HG03196 (cell line): ENCODE measurements at regions not wholly inside any gene's neighbourhood (a gene's known extent, or its start where the extent isn't known, plus 50 kb on each side); places are given as distances from the start of the nearest gene placed in this dataset.

Experiments
- ATAC-seq: cut with Tn5 transposase; IDR thresholded peaks from one replicate; pipeline ENCODE4 v1.9.1; 2021; ENCODE audit not compliant: unreplicated experiment

DNA sequence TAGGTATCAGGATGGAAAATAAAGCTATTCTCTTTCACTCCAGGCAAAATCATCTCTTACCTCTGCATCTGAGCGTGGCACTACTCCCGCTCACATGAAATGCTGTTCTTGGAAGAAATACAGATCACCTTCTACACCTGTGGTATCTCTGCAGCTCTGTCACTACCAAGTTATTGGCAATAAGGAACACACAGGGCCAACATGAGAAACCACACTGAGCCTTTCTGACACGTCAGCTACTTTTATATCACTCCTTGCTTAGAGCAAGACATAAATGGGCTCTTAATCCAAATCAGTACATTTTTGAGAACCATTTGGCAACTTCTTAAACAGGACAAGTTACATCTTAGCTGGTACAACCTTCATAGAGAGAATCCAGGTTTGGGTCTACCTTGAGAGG, 101.8 kb upstream of the GUCY1A1 start:
- ATAC-seq: no peak

DNA sequence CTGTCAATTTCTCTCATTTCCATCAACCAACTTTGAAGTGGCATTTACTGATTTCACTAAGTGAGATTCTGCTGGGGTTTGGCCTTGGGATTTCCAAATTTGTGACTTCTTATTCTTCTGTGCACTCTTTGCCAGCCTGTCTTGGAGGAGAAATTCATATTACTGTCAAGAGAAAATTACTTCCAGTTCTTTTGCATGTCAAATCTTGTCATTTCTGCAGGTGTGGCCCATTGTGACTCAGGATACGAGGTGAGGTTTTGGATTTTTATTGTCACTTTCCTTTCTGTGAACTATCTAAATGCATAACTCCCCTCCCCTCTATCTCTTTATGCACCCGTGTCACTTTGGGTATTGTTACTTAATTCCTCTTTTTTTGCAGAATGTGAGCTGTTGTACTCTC, 102.6 kb upstream of the GUCY1A1 start:
- no peak for ATAC-seq

DNA sequence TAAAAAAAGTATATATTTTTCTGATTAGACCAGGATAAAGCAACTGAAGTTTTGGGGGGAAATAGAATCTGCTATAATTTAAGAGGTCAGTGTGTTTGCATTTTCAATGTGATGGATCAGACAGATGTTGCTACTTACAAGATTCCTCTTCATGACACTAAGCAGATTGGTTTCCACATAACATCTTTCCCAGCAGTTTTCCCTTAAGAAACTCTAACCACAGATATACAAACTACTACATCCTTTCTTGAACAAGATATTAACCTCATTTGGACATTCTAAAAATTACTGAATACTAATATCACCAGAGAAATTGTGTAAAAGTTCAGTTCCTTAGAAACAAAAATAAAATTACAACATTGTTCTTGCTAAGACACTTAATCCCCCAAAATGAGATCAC, 106.7 kb upstream of the GUCY1A1 start:
- no peak for ATAC-seq

DNA sequence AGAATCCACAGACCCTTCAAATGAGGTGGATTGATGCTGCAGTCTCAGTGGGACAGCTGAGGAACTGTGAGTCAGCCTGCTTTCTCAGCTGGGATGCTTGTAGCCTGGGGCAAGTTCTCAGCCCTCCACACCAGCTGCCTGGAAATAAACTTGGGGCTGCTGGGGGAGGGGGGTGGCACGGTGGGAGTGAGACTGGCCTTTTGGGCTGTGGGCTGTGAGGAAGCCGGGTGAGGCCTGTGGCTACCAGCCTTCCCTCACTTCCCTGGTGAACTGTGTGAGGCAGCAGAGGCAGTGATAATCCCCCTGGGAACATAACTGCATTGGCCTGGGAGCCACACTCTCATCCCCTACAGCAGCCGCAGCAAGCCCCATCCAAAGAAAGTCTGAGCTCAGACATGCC, 114.5 kb upstream of the GUCY1A1 start:
- no peak for ATAC-seq

DNA sequence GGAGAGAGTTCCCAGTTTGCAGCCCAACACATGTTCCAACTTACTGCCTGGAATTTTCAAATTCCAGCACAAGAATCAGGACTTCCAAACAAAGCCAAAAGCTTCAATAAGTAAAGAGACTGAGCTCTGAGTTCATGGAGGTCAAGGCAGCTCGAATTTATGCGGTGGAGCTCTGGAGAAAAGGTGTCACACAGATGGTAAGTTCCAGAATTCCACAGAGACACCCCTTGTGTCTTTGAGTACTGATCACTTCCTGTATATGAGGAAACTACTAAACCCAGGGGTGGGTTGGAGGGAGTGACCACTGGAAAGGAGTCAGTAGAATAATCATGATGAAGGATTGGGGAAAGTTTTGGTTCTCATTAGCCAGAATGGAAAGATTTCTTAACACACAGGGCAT, 118.5 kb upstream of the GUCY1A1 start:
- no peak for ATAC-seq

DNA sequence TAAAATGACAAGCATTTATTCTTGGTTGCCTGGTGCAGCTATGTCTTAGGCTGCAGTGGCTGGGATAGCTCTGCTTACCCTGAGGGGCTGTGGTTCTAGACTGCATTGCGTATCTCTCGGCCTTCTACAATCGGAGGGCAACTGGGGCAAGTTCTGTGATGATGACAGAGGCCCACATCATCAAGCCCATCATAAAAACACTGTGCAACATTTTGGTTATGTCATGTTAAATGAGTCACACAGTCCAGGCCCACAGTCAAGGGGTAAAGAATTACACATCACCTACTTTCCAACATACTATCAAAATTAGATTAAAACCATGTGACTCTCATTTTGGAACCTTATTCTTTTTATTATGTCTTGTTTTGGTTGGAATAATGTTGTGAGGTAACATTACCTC, 120.2 kb upstream of the GUCY1A1 start:
- no peak for ATAC-seq

DNA sequence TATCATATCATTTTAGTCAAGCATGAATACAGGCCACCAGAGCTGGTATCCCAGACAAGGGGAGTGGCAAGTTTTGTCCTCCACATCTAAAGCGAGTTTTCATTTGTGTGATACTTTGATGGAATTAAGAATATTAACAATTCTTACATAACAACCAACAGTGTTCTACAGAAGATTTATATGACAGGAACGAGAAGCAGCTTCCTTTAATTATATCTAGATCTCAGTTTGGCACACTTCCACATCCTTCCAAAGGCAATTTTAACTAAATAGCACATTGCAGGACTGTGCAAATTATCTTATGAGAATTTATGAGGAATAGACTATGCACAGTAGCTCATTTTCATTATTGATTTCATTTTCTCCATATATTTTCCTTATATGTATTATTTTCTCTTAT, 121.2 kb upstream of the GUCY1A1 start:
- no peak for ATAC-seq

DNA sequence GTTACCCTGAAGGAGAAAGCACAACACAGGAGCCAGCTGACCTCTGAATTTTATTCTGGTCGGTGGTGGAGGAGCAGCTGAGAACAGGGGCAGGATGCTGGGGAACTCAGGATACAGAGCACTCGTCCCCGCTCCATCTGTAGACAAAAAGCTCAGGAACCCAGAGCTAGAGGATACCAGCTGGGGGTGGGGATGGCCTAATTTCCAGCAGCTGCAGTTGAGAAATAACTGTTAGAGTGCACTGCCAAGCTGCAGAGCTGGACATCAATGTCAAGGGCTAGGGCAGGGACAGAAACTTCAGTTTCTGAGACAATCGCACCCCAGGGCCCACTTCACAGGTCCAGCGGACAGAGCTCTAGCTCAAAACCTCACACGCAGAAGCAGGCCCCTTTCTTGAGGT, 122.1 kb upstream of the GUCY1A1 start:
- ATAC-seq: no peak

DNA sequence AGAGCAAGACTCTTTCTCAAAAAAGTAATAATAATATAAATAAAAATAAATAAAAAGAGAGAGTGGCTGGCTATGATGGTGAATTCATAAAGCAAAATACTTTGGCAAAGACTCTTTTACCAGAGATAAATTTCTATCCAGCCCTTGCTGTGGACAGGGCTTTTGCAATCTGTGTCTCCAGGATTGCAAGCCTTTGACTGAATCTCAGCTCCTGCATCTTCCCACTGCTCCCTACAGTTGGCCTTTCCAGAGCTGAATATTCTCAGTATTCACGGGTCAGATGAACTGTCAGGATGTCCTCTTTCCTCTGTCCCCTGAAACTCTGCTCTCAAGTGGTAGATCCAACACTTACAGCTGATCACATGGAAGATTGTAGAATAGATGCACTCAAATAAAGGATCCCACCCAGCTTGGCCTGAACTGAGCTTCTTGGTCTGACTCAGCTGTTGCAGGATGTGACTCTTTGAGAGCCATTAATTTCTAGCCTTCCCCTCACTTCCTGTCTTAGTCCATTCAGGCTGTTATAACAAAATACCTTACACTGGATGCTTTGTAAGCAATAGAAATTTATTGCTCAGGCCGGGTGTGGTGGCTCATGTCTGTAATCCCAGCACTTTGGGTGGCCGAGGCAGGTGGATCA, 123.4 kb upstream of the GUCY1A1 start:
- ATAC-seq: peak; percentile 69

DNA sequence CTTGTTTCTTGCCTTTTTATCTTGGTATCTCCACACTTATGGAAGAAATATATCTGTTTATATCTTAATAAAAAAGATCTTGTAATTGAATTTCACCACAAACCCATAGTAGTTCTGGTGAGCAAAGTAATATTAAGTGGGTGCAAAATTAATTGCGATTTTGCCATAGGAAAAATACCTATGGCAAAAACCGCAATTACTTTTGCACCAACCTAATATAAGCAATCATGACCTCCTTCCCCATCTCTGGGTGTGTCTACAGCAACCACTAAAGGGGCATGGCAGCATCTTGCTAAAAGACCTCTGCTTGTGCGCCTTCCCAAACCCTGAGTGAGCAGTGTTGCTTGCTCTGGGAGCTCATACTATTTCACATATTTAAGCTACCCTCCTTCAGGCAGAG, 124.2 kb upstream of the GUCY1A1 start:
- no peak for ATAC-seq

DNA sequence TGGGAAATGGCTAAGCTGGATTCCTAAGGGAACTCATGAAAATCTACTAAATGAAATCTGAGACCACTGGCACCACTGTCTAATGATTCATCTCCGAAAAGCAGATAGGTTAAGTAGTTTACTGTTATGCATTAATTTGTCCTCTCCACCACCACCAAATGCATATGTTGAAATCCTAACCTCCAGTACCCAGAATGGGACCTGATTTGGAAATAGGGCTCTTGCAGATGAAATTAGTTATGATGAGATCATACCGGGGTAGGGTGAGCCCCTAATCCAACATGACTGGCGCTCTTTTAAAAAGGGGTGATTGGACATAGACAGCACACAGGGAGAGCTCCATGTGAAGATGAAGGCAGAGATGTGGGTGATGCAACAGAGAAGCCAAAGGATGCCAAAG, 124.9 kb upstream of the GUCY1A1 start:
- no peak for ATAC-seq

DNA sequence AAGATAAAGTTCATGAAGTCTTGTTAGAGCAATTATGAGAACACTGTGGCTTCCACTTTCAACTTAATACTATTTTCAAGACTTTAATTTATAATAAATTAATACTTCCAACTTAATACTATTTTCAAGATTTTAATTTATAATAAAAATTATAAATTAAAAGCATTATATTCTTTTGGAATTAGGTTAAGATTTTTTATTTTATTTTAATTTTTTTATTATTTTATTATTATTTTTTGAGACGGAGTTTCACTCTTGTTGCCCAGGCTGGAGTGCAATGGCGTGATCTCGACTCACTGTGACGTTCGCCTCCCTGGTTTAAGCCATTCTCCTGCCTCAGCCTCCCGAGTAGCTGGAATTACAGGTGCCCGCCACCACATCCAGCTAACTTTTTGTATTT, 126.0 kb upstream of the GUCY1A1 start:
- no peak for ATAC-seq

DNA sequence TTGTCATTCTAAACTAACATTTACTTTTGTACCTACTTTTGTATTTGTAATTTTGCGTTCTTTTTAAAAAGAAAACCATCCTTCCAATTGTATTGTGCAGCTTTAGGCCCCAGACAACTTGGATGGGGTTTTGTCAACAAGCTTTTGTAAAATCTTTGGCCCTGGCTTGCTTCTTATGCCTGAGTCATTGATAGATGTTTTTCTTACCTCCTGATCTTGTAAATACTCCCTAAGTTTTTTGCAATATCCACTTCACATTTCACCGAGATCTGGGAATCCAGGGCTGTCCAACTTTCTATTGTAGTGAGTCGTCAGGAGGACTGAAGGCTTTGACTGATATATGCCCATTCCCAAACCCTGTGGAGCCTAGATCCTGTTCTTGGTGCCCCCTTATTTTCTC, 126.9 kb upstream of the GUCY1A1 start:
- ATAC-seq: no peak

DNA sequence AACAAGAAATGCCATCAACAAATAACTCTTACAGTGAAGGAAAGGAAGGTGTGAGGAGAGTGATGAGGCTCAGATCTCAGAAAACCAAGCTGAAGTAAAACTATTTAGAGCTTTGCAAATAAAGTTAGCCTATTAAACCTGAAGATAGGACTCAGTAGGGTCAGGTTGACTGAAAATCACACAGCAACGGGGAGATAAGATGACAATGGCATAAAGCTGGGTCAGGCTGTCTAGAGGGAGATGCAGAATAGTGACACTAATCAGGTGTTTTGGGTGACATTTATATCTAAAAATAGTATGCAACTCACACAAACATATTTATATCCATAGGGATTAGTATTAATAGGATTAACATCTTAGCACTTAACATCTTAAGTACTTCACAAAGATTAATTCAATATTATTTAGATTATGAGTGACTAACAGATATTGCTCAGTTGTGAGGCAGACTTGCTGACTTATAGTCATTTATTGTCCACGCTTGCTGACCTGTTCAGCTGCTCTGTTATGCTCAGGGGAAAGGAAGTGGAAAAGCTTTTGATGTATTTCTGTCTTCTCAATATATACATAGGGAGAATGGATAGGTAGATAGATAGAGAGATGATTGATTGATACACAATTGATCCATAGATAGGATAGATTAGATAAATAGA, 130.7 kb upstream of the GUCY1A1 start:
- ATAC-seq: no peak

DNA sequence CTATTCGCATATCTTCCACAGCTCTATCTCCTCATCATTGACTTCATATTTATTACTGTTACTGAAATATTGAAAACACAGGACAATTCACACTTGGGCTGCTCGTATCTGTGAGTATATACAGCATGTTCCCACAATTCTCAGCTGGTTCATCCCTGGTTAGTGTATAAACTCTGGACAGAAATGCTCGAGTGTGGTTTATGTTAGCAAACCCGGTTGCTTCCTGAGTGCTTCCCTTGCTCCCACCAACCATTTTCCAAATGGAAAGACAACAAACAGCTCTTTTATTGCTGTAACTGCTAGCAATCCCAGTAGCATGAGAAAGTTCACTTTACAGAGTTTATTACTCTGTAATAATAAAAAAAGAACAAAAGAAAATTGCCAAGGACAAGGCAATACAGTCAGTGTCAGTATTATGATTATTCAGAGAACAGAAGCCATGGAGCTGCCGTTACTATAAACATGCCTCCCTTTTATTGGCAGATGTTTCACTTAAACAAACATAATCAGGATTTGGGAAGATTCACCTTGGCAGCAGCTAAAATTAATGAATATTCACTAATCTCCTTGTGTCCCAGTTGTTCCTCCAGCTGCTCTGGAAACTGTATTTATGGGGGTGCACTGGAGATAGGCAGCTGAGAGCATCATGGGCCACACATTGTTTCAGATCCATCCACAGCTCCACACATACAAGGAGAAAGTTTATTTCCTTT, 134.1 kb upstream of the GUCY1A1 start:
- ATAC-seq: no peak

DNA sequence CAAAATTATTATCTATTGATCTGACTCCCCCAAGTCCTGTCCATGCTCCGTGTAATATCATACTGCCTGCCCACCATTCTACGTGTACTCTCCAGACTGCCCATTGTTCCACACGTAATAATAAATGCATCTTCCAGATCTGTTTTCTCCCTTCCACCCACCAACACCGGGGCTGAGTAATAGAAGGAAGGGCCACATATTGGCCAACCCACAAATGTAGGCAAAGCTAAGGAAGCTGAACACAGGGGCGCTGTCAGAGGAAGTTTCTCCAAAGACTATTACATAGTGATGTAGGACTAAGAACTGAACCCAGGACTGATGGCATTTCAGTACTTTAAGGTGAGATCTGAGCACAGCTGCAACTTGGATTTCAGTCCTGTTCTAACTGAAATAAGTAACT, 135.8 kb upstream of the GUCY1A1 start:
- no peak for ATAC-seq

DNA sequence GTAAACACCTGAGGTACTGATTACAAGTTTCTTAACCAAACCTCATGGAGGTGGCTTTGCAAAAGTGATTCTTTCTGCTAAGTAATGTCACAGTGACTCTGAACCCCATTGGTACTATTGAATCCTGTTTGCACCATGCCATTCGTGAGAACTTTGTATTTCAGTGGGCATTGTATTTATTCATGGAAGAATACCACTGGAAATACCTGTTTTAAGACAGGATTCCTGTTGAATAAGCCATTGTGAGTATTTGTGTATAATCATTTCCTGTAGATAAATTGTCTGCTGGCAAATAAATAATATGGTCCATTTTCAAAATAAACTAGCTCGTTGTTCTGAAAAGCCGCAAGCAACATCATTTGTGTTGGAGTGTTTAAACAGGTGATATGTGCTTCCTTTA, 136.4 kb upstream of the GUCY1A1 start:
- ATAC-seq: no peak

DNA sequence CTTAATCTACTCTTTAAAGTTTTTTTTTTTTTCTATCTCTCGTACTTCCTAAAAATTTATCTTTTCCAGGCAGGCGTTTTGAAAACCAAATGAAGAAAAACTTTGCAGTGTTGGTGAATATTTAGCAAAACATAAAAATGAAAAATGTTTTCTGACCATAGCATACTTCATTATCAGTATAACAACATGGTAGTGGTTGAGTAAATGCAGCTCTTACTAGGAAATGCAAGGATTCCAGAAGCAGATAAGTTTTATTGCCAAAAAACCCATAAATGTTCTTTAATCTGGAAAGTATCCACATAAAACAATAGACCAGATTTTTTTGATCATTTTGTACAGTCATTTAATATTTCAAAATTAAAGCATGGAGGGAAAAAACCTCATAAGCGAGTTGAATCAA, 136.9 kb upstream of the GUCY1A1 start:
- no peak for ATAC-seq

DNA sequence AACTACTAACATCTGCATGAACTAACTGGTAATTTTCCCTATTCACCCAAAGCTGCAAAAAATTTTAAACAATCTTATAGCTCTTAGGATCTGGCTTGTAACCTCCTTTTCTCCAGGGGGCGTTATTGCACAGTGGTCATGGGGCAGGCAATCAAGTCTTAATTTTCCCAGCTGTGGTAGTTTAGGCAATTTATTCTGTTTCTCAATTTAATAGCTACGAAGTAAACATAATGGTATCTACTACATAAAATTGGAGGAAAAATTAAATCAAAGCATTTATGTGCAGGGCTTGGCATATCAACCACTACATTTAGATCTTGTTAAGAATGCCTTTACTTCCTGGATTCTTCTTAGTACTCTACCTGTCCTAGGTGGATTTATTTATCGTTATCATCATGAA, 137.4 kb upstream of the GUCY1A1 start:
- no peak for ATAC-seq

DNA sequence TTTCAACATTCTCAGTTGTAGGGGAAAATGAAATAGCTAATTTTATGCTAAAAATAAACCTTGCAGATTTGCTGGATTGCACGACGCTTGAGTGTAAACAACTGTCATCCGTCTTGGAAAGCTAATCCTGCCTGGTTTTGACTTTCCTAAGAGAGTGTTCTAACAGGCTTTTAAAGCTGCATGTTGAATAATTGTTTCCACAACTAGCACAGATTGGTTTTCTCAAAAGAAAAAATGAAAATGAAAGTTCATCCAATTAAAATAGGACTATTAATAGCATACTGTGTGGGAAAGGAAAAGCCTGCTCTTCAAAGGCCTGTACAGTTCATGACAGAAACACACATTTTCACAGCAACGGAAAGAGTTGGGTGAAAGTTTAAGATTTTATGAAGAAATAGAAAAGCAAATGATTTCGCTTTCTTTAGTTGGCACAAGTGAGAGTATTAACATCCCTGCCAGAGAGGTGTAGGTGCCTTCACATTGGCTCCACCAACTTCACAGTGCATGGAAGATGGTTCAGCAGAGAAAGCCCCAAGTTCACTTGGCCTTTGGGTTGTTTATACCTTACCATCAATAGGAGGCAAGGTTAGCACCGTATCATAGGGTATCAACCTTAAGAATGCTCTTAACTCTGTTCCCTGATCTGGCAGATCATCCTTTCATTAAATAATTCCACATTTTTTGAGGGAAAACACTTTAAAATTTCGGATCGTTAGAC, 140.0 kb upstream of the GUCY1A1 start:
- no peak for ATAC-seq

DNA sequence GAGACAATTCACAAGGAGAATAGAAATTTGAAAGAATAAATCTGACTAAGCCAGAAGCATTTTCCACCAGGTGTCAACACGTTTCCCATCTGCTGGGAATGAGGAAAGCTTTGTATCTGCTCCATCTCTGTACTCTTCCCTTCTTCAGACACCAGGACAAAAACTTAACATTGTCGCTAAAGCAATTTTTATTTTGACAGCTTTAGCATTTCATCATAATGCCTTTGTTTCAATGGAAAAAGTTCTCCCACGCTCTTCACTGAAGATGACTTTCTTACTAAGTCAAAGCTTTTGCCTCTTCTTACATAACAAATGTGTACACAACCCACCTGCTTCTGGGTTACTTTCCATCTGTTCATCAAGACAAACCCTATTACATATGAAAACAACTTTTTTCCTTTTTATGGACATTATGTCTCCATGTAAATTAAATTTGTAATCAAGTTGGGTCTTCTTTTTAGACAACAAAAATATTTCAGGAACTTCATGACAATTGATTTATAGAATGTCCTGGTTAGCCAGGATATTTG, 141.7 kb upstream of the GUCY1A1 start:
- no peak for ATAC-seq

DNA sequence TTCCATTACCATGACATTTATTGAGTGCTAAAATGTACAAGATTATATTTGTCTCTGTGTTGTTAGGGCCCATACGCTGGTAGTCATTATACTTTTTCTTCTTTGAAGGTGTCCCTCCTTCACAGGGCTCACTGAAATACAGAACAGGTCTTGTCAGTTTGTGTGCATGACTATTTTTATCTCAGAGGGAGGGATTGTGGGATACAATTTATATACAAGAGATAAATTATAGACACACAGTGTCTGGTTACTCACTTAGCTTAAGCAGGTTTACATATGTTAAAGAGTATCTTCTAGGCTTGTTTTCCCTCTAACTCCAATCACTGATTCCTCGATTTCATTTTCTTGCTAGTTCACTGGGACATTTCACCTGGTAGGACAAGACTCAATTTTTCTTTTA, 143.3 kb upstream of the GUCY1A1 start:
- no peak for ATAC-seq
